ENCODE measurements at regions not wholly inside any gene's neighbourhood (a gene's known extent, or its start where the extent isn't known, plus 50 kb on each side); places are given as distances from the start of the nearest gene placed in this dataset.
"Not testable (repeated sequence)": the region's sequence is repeated elsewhere in the genome, so short reads cannot be mapped to it uniquely, and the experiment has no call there.

- no peaks in the 10 kb centered on the region for H3K4me1 ChIP-seq
- DNase-seq = no peak
- H3K4me3 ChIP-seq = no peak overlapping the region
- H3K27me3 ChIP-seq = no peaks in the 10 kb centered on the region
- no peak overlapping the region for H3K27ac ChIP-seq
- intact Hi-C loops (cut with DNase I; ENCODE audit: low total_unique reads) = no loop called here
- no peaks in the 10 kb centered on the region for H3K9me3 ChIP-seq
- H3K36me3 ChIP-seq = no peaks in the 10 kb centered on the region
- no peak for TF ChIP-seq CTCF (IDR thresholded peaks at IDR 0.05)
These were observed 155.0 kb upstream of the SERTAD2 start for GRCh38 chr2:64808754-64809153.

- no peak overlapping the region for H3K27ac ChIP-seq
- H3K36me3 ChIP-seq = no peaks in the 10 kb centered on the region
- intact Hi-C loops (cut with DNase I; ENCODE audit: low total_unique reads) = no loop called here
- DNase-seq = no peak
- H3K27me3 ChIP-seq = no peaks in the 10 kb centered on the region
- TF ChIP-seq CTCF (IDR thresholded peaks at IDR 0.05) = no peak
- no peak for TF ChIP-seq POLR2A (IDR thresholded peaks at IDR 0.05)
- no peaks in the 10 kb centered on the region for H3K4me1 ChIP-seq
- no peak overlapping the region for H3K4me3 ChIP-seq
- H3K9me3 ChIP-seq = no peaks in the 10 kb centered on the region
These were observed 155.5 kb upstream of the SERTAD2 start for GRCh38 chr2:64809216-64809615.

- Histone ChIP-seq H3K4me1 (no peaks in the 10 kb centered on the region), H3K27ac (no peak overlapping the region), H3K27me3 (no peaks in the 10 kb centered on the region), H3K36me3 (no peaks in the 10 kb centered on the region), H3K9me3 (no peaks in the 10 kb centered on the region), H3K4me3 (no peak overlapping the region)
- intact Hi-C loops (cut with DNase I; ENCODE audit: low total_unique reads) = no loop called here
- no peak for DNase-seq
- TF ChIP-seq POLR2A (IDR thresholded peaks at IDR 0.05) = no peak
These were observed 158.6 kb upstream of the SERTAD2 start for GRCh38 chr2:64812285-64812684.

- Histone ChIP-seq H3K27ac (no peak overlapping the region), H3K36me3 (no peaks in the 10 kb centered on the region), H3K9me3 (no peaks in the 10 kb centered on the region), H3K27me3 (no peaks in the 10 kb centered on the region), H3K4me1 (no peaks in the 10 kb centered on the region), H3K4me3 (no peak overlapping the region)
- intact Hi-C loops (cut with DNase I; ENCODE audit: low total_unique reads) = no loop called here
- DNase-seq = no peak
- TF ChIP-seq POLR2A (IDR thresholded peaks at IDR 0.05) = no peak
- no peak for TF ChIP-seq CTCF (IDR thresholded peaks at IDR 0.05)
These were observed 160.3 kb upstream of the SERTAD2 start for GRCh38 chr2:64814007-64814406.

- intact Hi-C loops (cut with DNase I; ENCODE audit: low total_unique reads); DNase-seq; H3K27me3 ChIP-seq; H3K4me3 ChIP-seq; H3K27ac ChIP-seq; H3K9me3 ChIP-seq; H3K36me3 ChIP-seq; H3K4me1 ChIP-seq: not testable (repeated sequence)
These were observed 162.8 kb upstream of the SERTAD2 start for GRCh38 chr2:64816526-64816925.

GRCh38 chr2:64817453-64817852 is 163.7 kb upstream of the SERTAD2 start:
- no peak for DNase-seq
- intact Hi-C loops (cut with DNase I; ENCODE audit: low total_unique reads) = no loop called here
- H3K27ac ChIP-seq = no peak overlapping the region
- no peaks in the 10 kb centered on the region for H3K9me3 ChIP-seq
- H3K4me3 ChIP-seq = no peak overlapping the region
- no peaks in the 10 kb centered on the region for H3K4me1 ChIP-seq
- no peaks in the 10 kb centered on the region for H3K36me3 ChIP-seq
- no peaks in the 10 kb centered on the region for H3K27me3 ChIP-seq
- TF ChIP-seq POLR2A (IDR thresholded peaks at IDR 0.05) = no peak
- TF ChIP-seq CTCF (IDR thresholded peaks at IDR 0.05) = no peak
